ENCODE measurements at regions not wholly inside any gene's neighbourhood (a gene's known extent, or its start where the extent isn't known, plus 50 kb on each side); places are given as distances from the start of the nearest gene placed in this dataset.

GRCh38 chr7:47008461-47008860 is 573.5 kb downstream of the TNS3 start:
- no peak for TF ChIP-seq POLR2A (IDR thresholded peaks at IDR 0.05; ENCODE audit: low read depth, low read length)
- TF ChIP-seq SIX5 (IDR thresholded peaks at IDR 0.05; ENCODE audit: low read depth, low read length, severe bottlenecking) = no peak
- TF ChIP-seq CTCF (IDR thresholded peaks at IDR 0.05 in 2 of 3, conservative IDR thresholded peaks at IDR 0.05 in 1 of 3; ENCODE audit: control insufficient read depth in 2 of 3, extremely low read depth in 1 of 3, insufficient read depth in 1 of 3, low read depth in 3 of 3, low read length in 3 of 3) = no peak
- no peak for TF ChIP-seq YBX1 (IDR thresholded peaks at IDR 0.05)
- TF ChIP-seq ETV6 (conservative IDR thresholded peaks at IDR 0.05 in 1 of 2, IDR thresholded peaks at IDR 0.05 in 1 of 2; ENCODE audit: borderline replicate concordance in 1 of 2, low read depth in 1 of 2) = no peak
- TF ChIP-seq HDAC6 (IDR thresholded peaks at IDR 0.05; ENCODE audit: unreplicated experiment) = no peak
- no peak for TF ChIP-seq RFX5 (IDR thresholded peaks at IDR 0.05; ENCODE audit: low read depth, low read length)
- TF ChIP-seq, protein P1, sequence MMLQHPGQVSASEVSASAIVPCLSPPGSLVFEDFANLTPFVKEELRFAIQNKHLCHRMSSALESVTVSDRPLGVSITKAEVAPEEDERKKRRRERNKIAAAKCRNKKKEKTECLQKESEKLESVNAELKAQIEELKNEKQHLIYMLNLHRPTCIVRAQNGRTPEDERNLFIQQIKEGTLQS (IDR thresholded peaks at IDR 0.05; ENCODE audit: borderline replicate concordance, extremely low read depth, low read depth, low read length) = no peak
- TF ChIP-seq ESRRA (IDR thresholded peaks at IDR 0.05; ENCODE audit: low read length) = no peak
